ENCODE measurements at regions not wholly inside any gene's neighbourhood (a gene's known extent, or its start where the extent isn't known, plus 50 kb on each side); places are given as distances from the start of the nearest gene placed in this dataset.

- Histone ChIP-seq H3K36me3 (ENCODE audit: insufficient read depth) (no peaks in the 10 kb centered on the region), H3K27ac (no peak overlapping the region), H3K4me1 (ENCODE audit: low read depth, poor library complexity, severe bottlenecking) (no peaks in the 10 kb centered on the region), H4K20me1 (ENCODE audit: insufficient read depth) (no peaks in the 10 kb centered on the region), H3K9ac (no peak overlapping the region), H3K27me3 (ENCODE audit: insufficient read depth, low read depth) (no peaks in the 10 kb centered on the region), H3K4me3 (IDR thresholded peaks at IDR 0.05; ENCODE audit: insufficient read depth, low read depth, low read length) (no peak overlapping the region), H2AFZ (ENCODE audit: low read depth) (no peak overlapping the region), H3K4me2 (no peak overlapping the region), H3K79me2 (ENCODE audit: insufficient read depth, low read depth) (no peaks in the 10 kb centered on the region)
- no peak for TF ChIP-seq CTCF (conservative IDR thresholded peaks at IDR 0.05; ENCODE audit: low read depth, low read length)
These were observed 280.3 kb downstream of the NR2F2 start for GRCh38 chr15:96610757-96611156.

GRCh38 chr15:96612917-96613316 lies 282.4 kb downstream of the NR2F2 start:
- Histone ChIP-seq H3K27ac (no peak overlapping the region), H3K9ac (no peak overlapping the region), H3K4me3 (IDR thresholded peaks at IDR 0.05; ENCODE audit: insufficient read depth, low read depth, low read length) (no peak overlapping the region), H3K36me3 (ENCODE audit: insufficient read depth) (no peaks in the 10 kb centered on the region), H3K27me3 (ENCODE audit: insufficient read depth, low read depth) (no peaks in the 10 kb centered on the region), H3K79me2 (ENCODE audit: insufficient read depth, low read depth) (no peaks in the 10 kb centered on the region), H2AFZ (ENCODE audit: low read depth) (no peak overlapping the region), H3K4me2 (no peak overlapping the region), H4K20me1 (ENCODE audit: insufficient read depth) (no peaks in the 10 kb centered on the region), H3K4me1 (ENCODE audit: low read depth, poor library complexity, severe bottlenecking) (no peaks in the 10 kb centered on the region)
- TF ChIP-seq CTCF (conservative IDR thresholded peaks at IDR 0.05; ENCODE audit: low read depth, low read length), result no peak

- H3K4me1 ChIP-seq (ENCODE audit: low read depth, poor library complexity, severe bottlenecking), result no peaks in the 10 kb centered on the region
These were observed 288.7 kb downstream of the NR2F2 start for GRCh38 chr15:96619174-96619573.

GRCh38 chr15:96622714-96623113 lies 292.2 kb downstream of the NR2F2 start:
- H3K36me3 ChIP-seq (ENCODE audit: insufficient read depth), result no peaks in the 10 kb centered on the region
- no peaks in the 10 kb centered on the region for H3K79me2 ChIP-seq (ENCODE audit: insufficient read depth, low read depth)
- H2AFZ ChIP-seq (ENCODE audit: low read depth), result no peak overlapping the region
- H3K4me2 ChIP-seq, result no peak overlapping the region
- H3K27me3 ChIP-seq (ENCODE audit: insufficient read depth, low read depth), result no peaks in the 10 kb centered on the region
- H4K20me1 ChIP-seq (ENCODE audit: insufficient read depth), result no peaks in the 10 kb centered on the region
- TF ChIP-seq CTCF (conservative IDR thresholded peaks at IDR 0.05; ENCODE audit: low read depth, low read length), result no peak
- H3K4me3 ChIP-seq (IDR thresholded peaks at IDR 0.05; ENCODE audit: insufficient read depth, low read depth, low read length), result no peak overlapping the region
- H3K4me1 ChIP-seq (ENCODE audit: low read depth, poor library complexity, severe bottlenecking), result no peaks in the 10 kb centered on the region
- no peak overlapping the region for H3K9ac ChIP-seq
- no peak overlapping the region for H3K27ac ChIP-seq

More at GRCh38 chr15:96619174-96619573, 288.7 kb downstream of the NR2F2 start:
- Histone ChIP-seq H3K4me2 (no peak overlapping the region), H4K20me1 (ENCODE audit: insufficient read depth) (no peaks in the 10 kb centered on the region), H3K79me2 (ENCODE audit: insufficient read depth, low read depth) (no peaks in the 10 kb centered on the region), H3K4me3 (IDR thresholded peaks at IDR 0.05; ENCODE audit: insufficient read depth, low read depth, low read length) (no peak overlapping the region), H3K27ac (no peak overlapping the region), H3K9ac (no peak overlapping the region), H3K36me3 (ENCODE audit: insufficient read depth) (no peaks in the 10 kb centered on the region), H3K27me3 (ENCODE audit: insufficient read depth, low read depth) (no peaks in the 10 kb centered on the region), H2AFZ (ENCODE audit: low read depth) (no peak overlapping the region)
- TF ChIP-seq CTCF (conservative IDR thresholded peaks at IDR 0.05; ENCODE audit: low read depth, low read length), result no peak

Data from KMS-11 (cell line).